ENCODE measurements at regions not wholly inside any gene's neighbourhood (a gene's known extent, or its start where the extent isn't known, plus 50 kb on each side); places are given as distances from the start of the nearest gene placed in this dataset.
A peak's percentile ranks its signal among the peaks of the same experiment; 100 is the strongest.

- 20 to 26% (median 22%) methylated on average over 2 of the region's 2 CpGs for WGBS, 3 donors
- Histone ChIP-seq H3K9me3 (no peaks in the 10 kb centered on the region), H3K27ac (peak overlapping the region; percentile 68), H3K4me1 (peaks cover 16% of the 10 kb centered on the region), H3K36me3 (ENCODE audit: insufficient read depth in 1 of 2, low read depth in 1 of 2) (no peaks in the 10 kb centered on the region), H3K4me3 (no peak overlapping the region), H3K27me3 (ENCODE audit: insufficient read depth in 3 of 3, low read length in 2 of 3) (no peaks in the 10 kb centered on the region)
- ATAC-seq (peak in 3 of 4 donors; percentile 66 to 67 (median 66)), DNase-seq (no peak)
- intact Hi-C loops (cut with DNase I) = no loop called here
- no peak for TF ChIP-seq CTCF (IDR thresholded peaks at IDR 0.05)
Observed at GRCh38 chr10:33461295-33461640, 126.8 kb upstream of the NRP1 start.

- peak; percentile 27 to 70 for DNase-seq
- Histone ChIP-seq H3K27me3 (ENCODE audit: insufficient read depth in 3 of 3, low read length in 2 of 3) (no peaks in the 10 kb centered on the region), H3K9me3 (no peaks in the 10 kb centered on the region), H3K27ac (peak overlapping the region; percentile 68), H3K4me3 (no peak overlapping the region), H3K4me1 (peaks cover 16% of the 10 kb centered on the region), H3K36me3 (ENCODE audit: insufficient read depth in 1 of 2, low read depth in 1 of 2) (no peaks in the 10 kb centered on the region)
- 16 to 27% (median 24%) methylated on average over 5 of the region's 5 CpGs for WGBS, 3 donors
- no peak for TF ChIP-seq CTCF (IDR thresholded peaks at IDR 0.05)
- intact Hi-C loops (cut with DNase I) = no loop called here
- ATAC-seq = peak; percentile 64 to 95 (median 90)
Observed at GRCh38 chr10:33460505-33461294, 126.2 kb upstream of the NRP1 start.

- Histone ChIP-seq H3K27me3 (ENCODE audit: insufficient read depth in 3 of 3, low read length in 2 of 3) (no peaks in the 10 kb centered on the region), H3K4me3 (no peak overlapping the region), H3K27ac (no peak overlapping the region), H3K9me3 (no peaks in the 10 kb centered on the region), H3K36me3 (ENCODE audit: insufficient read depth in 1 of 2, low read depth in 1 of 2) (no peaks in the 10 kb centered on the region), H3K4me1 (peaks cover 16% of the 10 kb centered on the region)
- DNase-seq = no peak
- no peak for TF ChIP-seq CTCF (IDR thresholded peaks at IDR 0.05)
- intact Hi-C loops (cut with DNase I) = no loop called here
- ATAC-seq = no peak
- 59 to 85% (median 64%) methylated on average over 5 of the region's 5 CpGs for WGBS, 3 donors
Observed at GRCh38 chr10:33459602-33460001, 125.1 kb upstream of the NRP1 start.

GRCh38 chr10:33455029-33455428 lies 120.6 kb upstream of the NRP1 start:
- WGBS, 3 donors = 70 to 83% (median 74%) methylated on average over 2 of the region's 2 CpGs
- intact Hi-C loops (cut with DNase I) = no loop called here
- no peak for ATAC-seq

More at GRCh38 chr10:33455029-33455428, 120.6 kb upstream of the NRP1 start:
- no peak for TF ChIP-seq CTCF (IDR thresholded peaks at IDR 0.05)
- H3K36me3 ChIP-seq (ENCODE audit: insufficient read depth in 1 of 2, low read depth in 1 of 2) = no peaks in the 10 kb centered on the region
- no peaks in the 10 kb centered on the region for H3K27me3 ChIP-seq (ENCODE audit: insufficient read depth in 3 of 3, low read length in 2 of 3)
- H3K4me3 ChIP-seq = no peak overlapping the region
- DNase-seq = no peak
- peaks cover 10% of the 10 kb centered on the region for H3K9me3 ChIP-seq
- H3K4me1 ChIP-seq = peaks cover 3% of the 10 kb centered on the region
- H3K27ac ChIP-seq = no peak overlapping the region

All from psoas muscle (tissue), 7 donors.